ENCODE measurements at regions not wholly inside any gene's neighbourhood (a gene's known extent, or its start where the extent isn't known, plus 50 kb on each side); places are given as distances from the start of the nearest gene placed in this dataset.

- DNase-seq = no peak
- no peak overlapping the region for H3K4me2 ChIP-seq (ENCODE audit: unreplicated experiment)
- in situ Hi-C loops (cut with MboI) = no loop called here
- H3K9me2 ChIP-seq (ENCODE audit: insufficient read depth) = no peaks in the 10 kb centered on the region
- H3K4me1 ChIP-seq (ENCODE audit: insufficient read depth) = 0 out of 2 replicates have a peak, but pooled peaks cover 6% of the 10 kb centered on the region
- H3K79me2 ChIP-seq (ENCODE audit: insufficient read depth) = no peaks in the 10 kb centered on the region
- H4K20me1 ChIP-seq (ENCODE audit: insufficient read depth) = no peaks in the 10 kb centered on the region
- WGBS, 2 experiments (ENCODE audit: low coverage in 1 of 2, low lambda C conversion rate in 2 of 2, missing lambda C conversion rate in 2 of 2) = 31 to 50% methylated on average over 2 of the region's 2 CpGs
- no peak overlapping the region for H2AFZ ChIP-seq
- H3K4me3 ChIP-seq = no peak overlapping the region
- no peak for TF ChIP-seq EZH2 (IDR thresholded peaks at IDR 0.05; ENCODE audit: insufficient read depth, poor library complexity, severe bottlenecking)
- no peak for TF ChIP-seq EZH2phosphoT487 (IDR thresholded peaks at IDR 0.05; ENCODE audit: insufficient read depth, low read depth)
- no peak overlapping the region for H3K9ac ChIP-seq
- no peaks in the 10 kb centered on the region for H3K27me3 ChIP-seq (replicated peaks; ENCODE audit: insufficient read depth)
- H3K27ac ChIP-seq = no peak overlapping the region
- H3K9me3 ChIP-seq (ENCODE audit: low read depth) = no peaks in the 10 kb centered on the region
- H3K36me3 ChIP-seq (ENCODE audit: low read depth) = no peaks in the 10 kb centered on the region
- H3F3A ChIP-seq (ENCODE audit: insufficient read depth) = no peaks in the 10 kb centered on the region
Measured at GRCh38 chr2:221120643-221121042, 451.5 kb downstream of the EPHA4 start.

- no peak overlapping the region for H3K27ac ChIP-seq
- no peaks in the 10 kb centered on the region for H3K79me2 ChIP-seq (ENCODE audit: insufficient read depth)
- H3K36me3 ChIP-seq (ENCODE audit: low read depth) = no peaks in the 10 kb centered on the region
- H2AFZ ChIP-seq = no peak overlapping the region
- H3K27me3 ChIP-seq (replicated peaks; ENCODE audit: insufficient read depth) = no peaks in the 10 kb centered on the region
- no peaks in the 10 kb centered on the region for H3K9me3 ChIP-seq (ENCODE audit: low read depth)
- in situ Hi-C loops (cut with MboI) = no loop called here
- no peak overlapping the region for H3K9ac ChIP-seq
- peaks cover 10% of the 10 kb centered on the region; the same call in 1 of the 2 replicates for H3K4me1 ChIP-seq (ENCODE audit: insufficient read depth)
- H3K9me2 ChIP-seq (ENCODE audit: insufficient read depth) = no peaks in the 10 kb centered on the region
- DNase-seq = no peak
- no peak for TF ChIP-seq EZH2phosphoT487 (IDR thresholded peaks at IDR 0.05; ENCODE audit: insufficient read depth, low read depth)
- no peak for TF ChIP-seq EZH2 (IDR thresholded peaks at IDR 0.05; ENCODE audit: insufficient read depth, poor library complexity, severe bottlenecking)
- H3F3A ChIP-seq (ENCODE audit: insufficient read depth) = no peaks in the 10 kb centered on the region
- H3K4me2 ChIP-seq (ENCODE audit: unreplicated experiment) = no peak overlapping the region
- H4K20me1 ChIP-seq (ENCODE audit: insufficient read depth) = no peaks in the 10 kb centered on the region
- WGBS, 2 experiments (ENCODE audit: low coverage in 1 of 2, low lambda C conversion rate in 2 of 2, missing lambda C conversion rate in 2 of 2) = 89 to 94% methylated on average over 3 of the region's 3 CpGs
- no peak overlapping the region for H3K4me3 ChIP-seq
Measured at GRCh38 chr2:221123396-221123795, 448.7 kb downstream of the EPHA4 start.

DNA sequence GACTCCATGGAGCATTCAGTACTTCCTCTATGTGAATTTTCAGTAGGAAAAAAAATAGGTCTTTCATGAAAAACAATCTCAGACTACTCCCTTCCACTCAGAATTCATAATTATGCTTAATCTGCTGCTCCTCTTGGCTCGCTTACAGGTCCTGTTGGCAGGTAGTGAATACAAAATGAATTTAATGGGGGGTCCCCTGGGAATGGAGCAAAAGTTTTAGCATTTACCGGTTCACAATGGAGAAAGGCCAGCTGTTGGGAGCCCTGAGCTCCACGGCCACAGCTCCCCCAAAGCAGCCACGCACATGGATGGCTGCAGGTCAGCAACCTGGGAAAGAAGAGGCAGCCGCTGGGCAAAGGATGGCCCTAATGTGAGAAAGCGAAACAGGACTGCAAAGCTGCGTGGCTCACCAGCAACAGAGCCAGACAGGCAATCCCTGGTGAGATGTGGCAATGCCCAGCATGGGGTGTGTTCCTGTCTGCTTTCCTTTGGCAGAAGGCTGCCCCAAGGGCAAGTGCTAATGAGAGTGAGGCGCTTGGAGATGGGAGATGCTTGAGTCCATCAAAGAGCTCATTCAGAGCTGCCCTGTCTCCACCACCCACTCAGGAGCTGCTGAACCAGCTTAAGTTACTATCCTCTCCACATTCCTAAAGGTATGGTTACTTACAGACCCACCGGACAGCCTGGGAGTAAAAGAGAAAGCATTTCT is 447.4 kb downstream of the EPHA4 start:
- Histone ChIP-seq H3K9me3 (ENCODE audit: low read depth) (no peaks in the 10 kb centered on the region), H3K36me3 (ENCODE audit: low read depth) (no peaks in the 10 kb centered on the region), H3K27ac (no peak overlapping the region), H3K9ac (no peak overlapping the region), H3K4me2 (ENCODE audit: unreplicated experiment) (no peak overlapping the region), H3K27me3 (replicated peaks; ENCODE audit: insufficient read depth) (no peaks in the 10 kb centered on the region), H4K20me1 (ENCODE audit: insufficient read depth) (no peaks in the 10 kb centered on the region), H3K9me2 (ENCODE audit: insufficient read depth) (no peaks in the 10 kb centered on the region), H3K4me1 (ENCODE audit: insufficient read depth) (peaks cover 10% of the 10 kb centered on the region; the same call in 1 of the 2 replicates), H3K79me2 (ENCODE audit: insufficient read depth) (no peaks in the 10 kb centered on the region), H2AFZ (no peak overlapping the region), H3K4me3 (no peak overlapping the region), H3F3A (ENCODE audit: insufficient read depth) (no peaks in the 10 kb centered on the region)
- 63 to 69% methylated on average over 9 of the region's 9 CpGs for WGBS, 2 experiments (ENCODE audit: low coverage in 1 of 2, low lambda C conversion rate in 2 of 2, missing lambda C conversion rate in 2 of 2)
- in situ Hi-C loops (cut with MboI) = no loop called here
- no peak for TF ChIP-seq EZH2 (IDR thresholded peaks at IDR 0.05; ENCODE audit: insufficient read depth, poor library complexity, severe bottlenecking)
- no peak for TF ChIP-seq EZH2phosphoT487 (IDR thresholded peaks at IDR 0.05; ENCODE audit: insufficient read depth, low read depth)
- peak; percentile 52 for DNase-seq

GRCh38 chr2:221125691-221126090 is 446.4 kb downstream of the EPHA4 start:
- Histone ChIP-seq H3K36me3 (ENCODE audit: low read depth) (no peaks in the 10 kb centered on the region), H3K4me3 (no peak overlapping the region), H2AFZ (no peak overlapping the region), H3K4me1 (ENCODE audit: insufficient read depth) (peaks cover 10% of the 10 kb centered on the region; the same call in 1 of the 2 replicates), H3K9ac (no peak overlapping the region), H3K27me3 (replicated peaks; ENCODE audit: insufficient read depth) (no peaks in the 10 kb centered on the region), H3K9me2 (ENCODE audit: insufficient read depth) (no peaks in the 10 kb centered on the region), H3F3A (ENCODE audit: insufficient read depth) (no peaks in the 10 kb centered on the region), H4K20me1 (ENCODE audit: insufficient read depth) (no peaks in the 10 kb centered on the region), H3K79me2 (ENCODE audit: insufficient read depth) (no peaks in the 10 kb centered on the region), H3K9me3 (ENCODE audit: low read depth) (no peaks in the 10 kb centered on the region), H3K4me2 (ENCODE audit: unreplicated experiment) (no peak overlapping the region), H3K27ac (no peak overlapping the region)
- TF ChIP-seq EZH2 (IDR thresholded peaks at IDR 0.05; ENCODE audit: insufficient read depth, poor library complexity, severe bottlenecking) (no peak), EZH2phosphoT487 (IDR thresholded peaks at IDR 0.05; ENCODE audit: insufficient read depth, low read depth) (no peak)
- in situ Hi-C loops (cut with MboI) = no loop called here
- 28 to 34% methylated on average over 3 of the region's 3 CpGs for WGBS, 2 experiments (ENCODE audit: low coverage in 1 of 2, low lambda C conversion rate in 2 of 2, missing lambda C conversion rate in 2 of 2)
- peak; percentile 63 for DNase-seq
